HepG2 (cell line): ENCODE measurements at regions not wholly inside any gene's neighbourhood (a gene's known extent, or its start where the extent isn't known, plus 50 kb on each side); places are given as distances from the start of the nearest gene placed in this dataset.

Experiments
- ETV6 ChIP-seq: sonication (generic); formaldehyde crosslinking; conservative IDR thresholded peaks from 2 replicates; pipeline ENCODE4 v1.4.0; 2020; ENCODE audit warnings: missing genetic modification reagents
- GATA4 ChIP-seq: sonication (generic); IDR thresholded peaks from 2 replicates; pipeline ENCODE4 v1.6.1; 2016; ENCODE audit warnings: antibody characterized with exemption, low read depth, borderline replicate concordance
- HMGA1 ChIP-seq: sonication (generic); formaldehyde crosslinking; conservative IDR thresholded peaks from 2 replicates; pipeline ENCODE4 v1.4.0; 2020; ENCODE audit warnings: missing genetic modification reagents
- IRF2 ChIP-seq: IDR thresholded peaks from 2 replicates; pipeline ENCODE4 v1.6.1; 2018; ENCODE audit warnings: missing genetic modification reagents, missing compliant biosample characterization
- ISL2 ChIP-seq: sonication (generic); formaldehyde crosslinking; IDR thresholded peaks from 2 replicates; pipeline ENCODE4 v1.5.0; 2020; ENCODE audit warnings: missing genetic modification reagents
- MEIS1 ChIP-seq: sonication (generic); formaldehyde crosslinking; IDR thresholded peaks from 2 replicates; pipeline ENCODE4 v1.9.0; 2021; ENCODE audit warnings: mild to moderate bottlenecking, missing genetic modification reagents, moderate library complexity, borderline replicate concordance
- MTF2 ChIP-seq: sonication (generic); formaldehyde crosslinking; IDR thresholded peaks from 2 replicates; pipeline ENCODE4 v1.5.0; 2020; ENCODE audit warnings: missing genetic modification reagents, borderline replicate concordance
- NFATC3 ChIP-seq: sonication (generic); formaldehyde crosslinking; IDR thresholded peaks from 2 replicates; pipeline ENCODE4 v1.5.1; 2020; ENCODE audit warnings: mild to moderate bottlenecking, missing genetic modification reagents
- NKX3-1 ChIP-seq: sonication (generic); formaldehyde crosslinking; IDR thresholded peaks from 2 replicates; pipeline ENCODE4 v1.5.0; 2020; ENCODE audit warnings: missing genetic modification reagents
- NRL ChIP-seq: sonication (generic); formaldehyde crosslinking; IDR thresholded peaks from 2 replicates; pipeline ENCODE4 v1.5.0; 2020; ENCODE audit warnings: missing genetic modification reagents, mild to moderate bottlenecking, moderate library complexity, borderline replicate concordance
- SUZ12 ChIP-seq: fragments of 150-350 bp; IDR thresholded peaks from 2 replicates; pipeline ENCODE4 v1.6.1; 2014; ENCODE audit warnings: low read depth, low read length
- TEAD3 ChIP-seq: optimal IDR thresholded peaks from 2 replicates; pipeline ENCODE3; 2016; ENCODE audit warnings: borderline replicate concordance
- TFDP2 ChIP-seq: sonication (generic); formaldehyde crosslinking; IDR thresholded peaks from 2 replicates; pipeline ENCODE4 v1.4.0; 2020; ENCODE audit warnings: missing genetic modification reagents
- ZFYVE20 ChIP-seq: sonication (generic); formaldehyde crosslinking; IDR thresholded peaks from 2 replicates; pipeline ENCODE4 v1.8.0; 2023; ENCODE audit warnings: low read depth, mild to moderate bottlenecking, moderate library complexity, missing genetic modification reagents, borderline replicate concordance
- ZNF33A ChIP-seq: sonication (generic); formaldehyde crosslinking; IDR thresholded peaks from 2 replicates; pipeline ENCODE4 v1.5.1; 2020; ENCODE audit warnings: missing genetic modification reagents, mild to moderate bottlenecking, moderate library complexity, borderline replicate concordance
- ZNF605 ChIP-seq: sonication (generic); formaldehyde crosslinking; IDR thresholded peaks from 2 replicates; pipeline ENCODE4 v1.8.0; 2022; ENCODE audit warnings: mild to moderate bottlenecking, missing genetic modification reagents
- ZSCAN21 ChIP-seq: sonication (generic); formaldehyde crosslinking; IDR thresholded peaks from 2 replicates; pipeline ENCODE4 v1.8.0; 2022; ENCODE audit warnings: mild to moderate bottlenecking, missing genetic modification reagents, moderate library complexity, borderline replicate concordance
- TF ChIP-seq, protein P1 (sequence below): sonication (generic); formaldehyde crosslinking; IDR thresholded peaks from 2 replicates; pipeline ENCODE4 v1.4.0; 2020; ENCODE audit warnings: missing genetic modification reagents, borderline replicate concordance
- TF ChIP-seq, protein P2 (sequence below): sonication (generic); formaldehyde crosslinking; IDR thresholded peaks from 2 replicates; pipeline ENCODE4 v1.4.0; 2020; ENCODE audit warnings: missing genetic modification reagents
- TF ChIP-seq, protein P3 (sequence below): sonication (generic); formaldehyde crosslinking; IDR thresholded peaks from 2 replicates; pipeline ENCODE4 v1.4.0; 2020; ENCODE audit warnings: missing genetic modification reagents

DNA sequence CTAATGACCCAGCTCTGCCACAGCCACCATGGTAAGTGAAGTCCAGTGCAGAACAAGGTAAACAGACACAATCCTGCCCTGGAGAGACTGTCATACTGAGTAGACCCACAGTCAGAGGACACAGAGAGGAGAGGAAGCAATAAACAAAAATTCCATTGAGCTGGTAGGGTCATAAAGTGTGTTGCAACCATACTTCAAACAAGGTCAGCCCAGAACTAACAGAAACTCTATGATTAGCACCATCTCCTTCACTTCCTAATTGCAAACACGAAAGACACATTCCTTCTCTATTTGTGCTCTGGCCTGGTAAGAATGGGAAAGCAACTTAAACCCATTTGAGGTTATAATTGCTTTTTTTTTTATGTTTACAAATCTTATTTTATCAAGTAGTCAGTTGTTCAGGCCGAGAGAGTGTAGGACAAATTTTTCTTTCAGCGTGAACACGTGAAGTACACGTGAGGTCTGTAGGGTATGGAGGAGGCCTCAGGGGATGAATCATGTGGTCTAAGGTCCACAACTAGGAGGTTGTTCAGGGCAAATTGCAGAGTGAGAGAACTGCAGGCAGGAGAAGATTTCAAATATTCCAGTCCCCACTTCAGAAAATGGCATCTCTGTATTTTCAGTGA is 71.4 kb upstream of the GLS start (continued):
- TF ChIP-seq TFDP2 (CRISPR knock-in tag) (peak; percentile 73), IRF2 (CRISPR knock-in tag) (peak; percentile 94), TEAD3 (CRISPR knock-in tag) (peak; percentile 84), ZNF33A (CRISPR knock-in tag) (no peak; the same call in 1 of the 2 replicates), ISL2 (peak; percentile 96), MEIS1 (peak; percentile 75), NFATC3 (peak; percentile 82; the same call in 1 of the 2 replicates), NKX3-1 (CRISPR knock-in tag) (peak; percentile 87; the same call in 1 of the 2 replicates), ZSCAN21 (CRISPR knock-in tag) (peak; percentile 77), GATA4 (peak; percentile 60; the same call in 1 of the 2 replicates), NRL (no peak), ETV6 (CRISPR knock-in tag) (peak; percentile 29; the same call in 1 of the 2 replicates), ZFYVE20 (CRISPR knock-in tag) (no peak), ZNF605 (peak; percentile 96), SUZ12 (no peak), HMGA1 (CRISPR knock-in tag) (no peak), MTF2 (no peak)
- TF ChIP-seq, protein P1, sequence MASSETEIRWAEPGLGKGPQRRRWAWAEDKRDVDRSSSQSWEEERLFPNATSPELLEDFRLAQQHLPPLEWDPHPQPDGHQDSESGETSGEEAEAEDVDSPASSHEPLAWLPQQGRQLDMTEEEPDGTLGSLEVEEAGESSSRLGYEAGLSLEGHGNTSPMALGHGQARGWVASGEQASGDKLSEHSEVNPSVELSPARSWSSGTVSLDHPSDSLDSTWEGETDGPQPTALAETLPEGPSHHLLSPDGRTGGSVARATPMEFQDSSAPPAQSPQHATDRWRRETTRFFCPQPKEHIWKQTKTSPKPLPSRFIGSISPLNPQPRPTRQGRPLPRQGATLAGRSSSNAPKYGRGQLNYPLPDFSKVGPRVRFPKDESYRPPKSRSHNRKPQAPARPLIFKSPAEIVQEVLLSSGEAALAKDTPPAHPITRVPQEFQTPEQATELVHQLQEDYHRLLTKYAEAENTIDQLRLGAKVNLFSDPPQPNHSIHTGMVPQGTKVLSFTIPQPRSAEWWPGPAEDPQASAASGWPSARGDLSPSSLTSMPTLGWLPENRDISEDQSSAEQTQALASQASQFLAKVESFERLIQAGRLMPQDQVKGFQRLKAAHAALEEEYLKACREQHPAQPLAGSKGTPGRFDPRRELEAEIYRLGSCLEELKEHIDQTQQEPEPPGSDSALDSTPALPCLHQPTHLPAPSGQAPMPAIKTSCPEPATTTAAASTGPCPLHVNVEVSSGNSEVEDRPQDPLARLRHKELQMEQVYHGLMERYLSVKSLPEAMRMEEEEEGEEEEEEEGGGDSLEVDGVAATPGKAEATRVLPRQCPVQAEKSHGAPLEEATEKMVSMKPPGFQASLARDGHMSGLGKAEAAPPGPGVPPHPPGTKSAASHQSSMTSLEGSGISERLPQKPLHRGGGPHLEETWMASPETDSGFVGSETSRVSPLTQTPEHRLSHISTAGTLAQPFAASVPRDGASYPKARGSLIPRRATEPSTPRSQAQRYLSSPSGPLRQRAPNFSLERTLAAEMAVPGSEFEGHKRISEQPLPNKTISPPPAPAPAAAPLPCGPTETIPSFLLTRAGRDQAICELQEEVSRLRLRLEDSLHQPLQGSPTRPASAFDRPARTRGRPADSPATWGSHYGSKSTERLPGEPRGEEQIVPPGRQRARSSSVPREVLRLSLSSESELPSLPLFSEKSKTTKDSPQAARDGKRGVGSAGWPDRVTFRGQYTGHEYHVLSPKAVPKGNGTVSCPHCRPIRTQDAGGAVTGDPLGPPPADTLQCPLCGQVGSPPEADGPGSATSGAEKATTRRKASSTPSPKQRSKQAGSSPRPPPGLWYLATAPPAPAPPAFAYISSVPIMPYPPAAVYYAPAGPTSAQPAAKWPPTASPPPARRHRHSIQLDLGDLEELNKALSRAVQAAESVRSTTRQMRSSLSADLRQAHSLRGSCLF (CRISPR knock-in tag) = peak; percentile 72; the same call in 1 of the 2 replicates
- TF ChIP-seq, protein P2, sequence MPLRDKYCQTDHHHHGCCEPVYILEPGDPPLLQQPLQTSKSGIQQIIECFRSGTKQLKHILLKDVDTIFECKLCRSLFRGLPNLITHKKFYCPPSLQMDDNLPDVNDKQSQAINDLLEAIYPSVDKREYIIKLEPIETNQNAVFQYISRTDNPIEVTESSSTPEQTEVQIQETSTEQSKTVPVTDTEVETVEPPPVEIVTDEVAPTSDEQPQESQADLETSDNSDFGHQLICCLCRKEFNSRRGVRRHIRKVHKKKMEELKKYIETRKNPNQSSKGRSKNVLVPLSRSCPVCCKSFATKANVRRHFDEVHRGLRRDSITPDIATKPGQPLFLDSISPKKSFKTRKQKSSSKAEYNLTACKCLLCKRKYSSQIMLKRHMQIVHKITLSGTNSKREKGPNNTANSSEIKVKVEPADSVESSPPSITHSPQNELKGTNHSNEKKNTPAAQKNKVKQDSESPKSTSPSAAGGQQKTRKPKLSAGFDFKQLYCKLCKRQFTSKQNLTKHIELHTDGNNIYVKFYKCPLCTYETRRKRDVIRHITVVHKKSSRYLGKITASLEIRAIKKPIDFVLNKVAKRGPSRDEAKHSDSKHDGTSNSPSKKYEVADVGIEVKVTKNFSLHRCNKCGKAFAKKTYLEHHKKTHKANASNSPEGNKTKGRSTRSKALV (CRISPR knock-in tag) = peak; percentile 89
- TF ChIP-seq, protein P3, sequence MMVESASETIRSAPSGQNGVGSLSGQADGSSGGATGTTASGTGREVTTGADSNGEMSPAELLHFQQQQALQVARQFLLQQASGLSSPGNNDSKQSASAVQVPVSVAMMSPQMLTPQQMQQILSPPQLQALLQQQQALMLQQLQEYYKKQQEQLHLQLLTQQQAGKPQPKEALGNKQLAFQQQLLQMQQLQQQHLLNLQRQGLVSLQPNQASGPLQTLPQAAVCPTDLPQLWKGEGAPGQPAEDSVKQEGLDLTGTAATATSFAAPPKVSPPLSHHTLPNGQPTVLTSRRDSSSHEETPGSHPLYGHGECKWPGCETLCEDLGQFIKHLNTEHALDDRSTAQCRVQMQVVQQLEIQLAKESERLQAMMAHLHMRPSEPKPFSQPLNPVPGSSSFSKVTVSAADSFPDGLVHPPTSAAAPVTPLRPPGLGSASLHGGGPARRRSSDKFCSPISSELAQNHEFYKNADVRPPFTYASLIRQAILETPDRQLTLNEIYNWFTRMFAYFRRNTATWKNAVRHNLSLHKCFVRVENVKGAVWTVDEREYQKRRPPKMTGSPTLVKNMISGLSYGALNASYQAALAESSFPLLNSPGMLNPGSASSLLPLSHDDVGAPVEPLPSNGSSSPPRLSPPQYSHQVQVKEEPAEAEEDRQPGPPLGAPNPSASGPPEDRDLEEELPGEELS (CRISPR knock-in tag) = peak; percentile 99
